HG03354 (cell line): ENCODE measurements at regions not wholly inside any gene's neighbourhood (a gene's known extent, or its start where the extent isn't known, plus 50 kb on each side); places are given as distances from the start of the nearest gene placed in this dataset.
A peak's percentile ranks its signal among the peaks of the same experiment; 100 is the strongest.

ENCODE experiments used
- ATAC-seq: cut with Tn5 transposase; IDR thresholded peaks from one replicate; pipeline ENCODE4 v1.9.1; 2021; ENCODE audit warnings: mild to moderate bottlenecking; ENCODE audit not compliant: unreplicated experiment, poor library complexity, severe bottlenecking

- ATAC-seq, result no peak
These were observed 103.6 kb downstream of the C9orf152 start for GRCh38 chr9:110104261-110104809.

- ATAC-seq, result no peak
These were observed 102.9 kb downstream of the C9orf152 start for GRCh38 chr9:110105107-110105506.

GRCh38 chr9:110106661-110107060, 101.3 kb downstream of the C9orf152 start:
- ATAC-seq, result no peak

- peak; percentile 24 for ATAC-seq
These were observed 98.4 kb downstream of the C9orf152 start for GRCh38 chr9:110109333-110110092.

- ATAC-seq, result peak; percentile 91
These were observed 97.8 kb downstream of the C9orf152 start for GRCh38 chr9:110110154-110110553.

- ATAC-seq, result no peak
These were observed 96.1 kb downstream of the C9orf152 start for GRCh38 chr9:110111868-110112267.

- no peak for ATAC-seq
These were observed 95.2 kb downstream of the C9orf152 start for GRCh38 chr9:110112792-110113191.

- no peak for ATAC-seq
These were observed 93.7 kb downstream of the C9orf152 start for GRCh38 chr9:110114086-110114858.

- no peak for ATAC-seq
These were observed 93.1 kb downstream of the C9orf152 start for GRCh38 chr9:110114859-110115201.

- no peak for ATAC-seq
These were observed 92.6 kb downstream of the C9orf152 start for GRCh38 chr9:110115341-110115820.

GRCh38 chr9:110115826-110116542, 92.0 kb downstream of the C9orf152 start:
- no peak for ATAC-seq

- ATAC-seq, result no peak
These were observed 91.4 kb downstream of the C9orf152 start for GRCh38 chr9:110116543-110116885.

GRCh38 chr9:110121170-110121569, 86.8 kb downstream of the C9orf152 start:
- ATAC-seq, result no peak

GRCh38 chr9:110123341-110124095, 84.4 kb downstream of the C9orf152 start:
- no peak for ATAC-seq

- ATAC-seq, result no peak
These were observed 83.5 kb downstream of the C9orf152 start for GRCh38 chr9:110124439-110124838.

GRCh38 chr9:110125207-110125751, 82.7 kb downstream of the C9orf152 start:
- ATAC-seq, result no peak

GRCh38 chr9:110125763-110126351, 82.1 kb downstream of the C9orf152 start:
- no peak for ATAC-seq

GRCh38 chr9:110126499-110126941, 81.4 kb downstream of the C9orf152 start:
- no peak for ATAC-seq
